WTC11 (cell line): ENCODE measurements at regions not wholly inside any gene's neighbourhood (a gene's known extent, or its start where the extent isn't known, plus 50 kb on each side); places are given as distances from the start of the nearest gene placed in this dataset.

Source experiments
- ATAC-seq: fragments of 200-7000 bp; cut with Tn5 transposase; 2 replicates; pipeline ENCODE4 v1.10.0; 2021; ENCODE audit warnings: mild to moderate bottlenecking, moderate library complexity
- CTCF ChIA-PET: fragments of 300-600 bp; sonication (Branson Sonifier 250); formaldehyde crosslinking; loops from one replicate; lab custom pipeline; 2021; ENCODE audit warnings: antibody characterized with exemption; lab: Charles Lee
- POLR2A ChIA-PET: fragments of 350-600 bp; sonication (Branson Sonifier 250); formaldehyde crosslinking; loops from one replicate; lab custom pipeline; 2021; ENCODE audit warnings: antibody characterized with exemption; lab: Charles Lee
- DNase-seq: peaks from one replicate; pipeline ENCODE4 v3.0.0; 2021; ENCODE audit warnings: low spot score
- H3K27ac Mint-ChIP-seq: 2 replicates; pipeline ENCODE4 v1.8.0; 2021; ENCODE audit warnings: mixed read lengths
- H3K27me3 Mint-ChIP-seq: 2 replicates; pipeline ENCODE4 v1.8.0; 2021; ENCODE audit warnings: low read depth, mild to moderate bottlenecking, moderate library complexity, mixed read lengths
- H3K36me3 Mint-ChIP-seq: 2 replicates; pipeline ENCODE4 v1.8.0; 2021; ENCODE audit warnings: mixed read lengths
- H3K4me1 Mint-ChIP-seq: 2 replicates; pipeline ENCODE4 v1.8.0; 2022; ENCODE audit warnings: mixed read lengths
- H3K4me3 Mint-ChIP-seq: 2 replicates; pipeline ENCODE4 v1.8.0; 2021; ENCODE audit warnings: mild to moderate bottlenecking, moderate library complexity, mixed read lengths
- H3K9me3 Mint-ChIP-seq: 2 replicates; pipeline ENCODE4 v1.8.0; 2021; ENCODE audit warnings: mixed read lengths
- ELF4 ChIP-seq: sonication (generic); formaldehyde crosslinking; IDR thresholded peaks from 2 replicates; pipeline ENCODE4 v1.8.1; 2022; ENCODE audit warnings: low read depth, mild to moderate bottlenecking, moderate library complexity, missing genetic modification reagents
- FOXK1 ChIP-seq: sonication (generic); formaldehyde crosslinking; IDR thresholded peaks from 2 replicates; pipeline ENCODE4 v1.8.0; 2022; ENCODE audit warnings: mild to moderate bottlenecking, moderate library complexity, missing genetic modification reagents
- FOXP1 ChIP-seq: sonication (generic); formaldehyde crosslinking; IDR thresholded peaks from 2 replicates; pipeline ENCODE4 v1.8.0; 2022; ENCODE audit warnings: missing genetic modification reagents, mild to moderate bottlenecking, moderate library complexity, borderline replicate concordance
- GRHL2 ChIP-seq: fragments of 250-450 bp; sonication (Bioruptor Pico); IDR thresholded peaks from 2 replicates; pipeline ENCODE4 v1.8.0; 2022; ENCODE audit warnings: mild to moderate bottlenecking, moderate library complexity; ENCODE audit not compliant: insufficient replicate concordance, severe bottlenecking
- HMGA2 ChIP-seq: fragments of 250-450 bp; sonication (Bioruptor Pico); IDR thresholded peaks from 2 replicates; pipeline ENCODE4 v1.4.0; 2021; ENCODE audit warnings: mild to moderate bottlenecking, moderate library complexity
- JAZF1 ChIP-seq: fragments of 250-450 bp; sonication (Bioruptor Pico); IDR thresholded peaks from 2 replicates; pipeline ENCODE4 v1.9.0; 2021; ENCODE audit warnings: moderate library complexity, mild to moderate bottlenecking, inconsistent platforms
- KAT7 ChIP-seq: sonication (generic); formaldehyde crosslinking; IDR thresholded peaks from 2 replicates; pipeline ENCODE4 v1.8.1; 2023; ENCODE audit warnings: missing genetic modification reagents, mild to moderate bottlenecking, borderline replicate concordance
- NFYB ChIP-seq: sonication (generic); formaldehyde crosslinking; conservative IDR thresholded peaks from 2 replicates; pipeline ENCODE4 v1.8.0; 2022; ENCODE audit warnings: low read depth, missing genetic modification reagents
- TEAD1 ChIP-seq: sonication (generic); formaldehyde crosslinking; IDR thresholded peaks from 2 replicates; pipeline ENCODE4 v1.8.0; 2022; ENCODE audit warnings: mild to moderate bottlenecking, missing genetic modification reagents
- ZNF121 ChIP-seq: sonication (generic); formaldehyde crosslinking; IDR thresholded peaks from 2 replicates; pipeline ENCODE4 v1.8.0; 2023; ENCODE audit warnings: missing genetic modification reagents
- ZNF138 ChIP-seq: sonication (generic); formaldehyde crosslinking; conservative IDR thresholded peaks from 2 replicates; pipeline ENCODE4 v1.8.1; 2022; ENCODE audit warnings: mild to moderate bottlenecking, moderate library complexity, missing genetic modification reagents
- ZNF219 ChIP-seq: sonication (generic); formaldehyde crosslinking; IDR thresholded peaks from 2 replicates; pipeline ENCODE4 v1.8.0; 2023; ENCODE audit warnings: missing genetic modification reagents, mild to moderate bottlenecking, borderline replicate concordance
- ZNF416 ChIP-seq: fragments of 250-450 bp; sonication (Bioruptor Pico); IDR thresholded peaks from 2 replicates; pipeline ENCODE4 v1.9.0; 2021; ENCODE audit warnings: mild to moderate bottlenecking, inconsistent platforms
- ZNF671 ChIP-seq: fragments of 250-450 bp; sonication (Bioruptor Pico); IDR thresholded peaks from 2 replicates; pipeline ENCODE4 v1.8.0; 2021; ENCODE audit warnings: mild to moderate bottlenecking
- TF ChIP-seq, protein P1 (sequence below): fragments of 250-450 bp; sonication (Bioruptor Pico); IDR thresholded peaks from 2 replicates; pipeline ENCODE4 v1.9.0; 2021; ENCODE audit warnings: mild to moderate bottlenecking
- TF ChIP-seq, protein P2 (sequence below): fragments of 250-450 bp; sonication (Bioruptor Pico); IDR thresholded peaks from 2 replicates; pipeline ENCODE4 v2.1.2; 2022; ENCODE audit warnings: mild to moderate bottlenecking, moderate library complexity
- TF ChIP-seq, protein P3 (sequence below): sonication (generic); formaldehyde crosslinking; IDR thresholded peaks from 2 replicates; pipeline ENCODE4 v1.8.0; 2023; ENCODE audit warnings: mild to moderate bottlenecking, missing genetic modification reagents
- TF ChIP-seq, protein P4 (sequence below): sonication (generic); formaldehyde crosslinking; IDR thresholded peaks from 2 replicates; pipeline ENCODE4 v1.8.1; 2022; ENCODE audit warnings: mild to moderate bottlenecking, moderate library complexity, missing genetic modification reagents
- TF ChIP-seq, protein P5 (sequence below): sonication (generic); formaldehyde crosslinking; IDR thresholded peaks from 2 replicates; pipeline ENCODE4 v1.8.0; 2022; ENCODE audit warnings: missing genetic modification reagents
- TF ChIP-seq, protein P6 (sequence below): sonication (generic); formaldehyde crosslinking; conservative IDR thresholded peaks from 2 replicates; pipeline ENCODE4 v1.8.1; 2023; ENCODE audit warnings: mild to moderate bottlenecking, low read depth, missing genetic modification reagents, moderate library complexity
- TF ChIP-seq, protein P7 (sequence below): sonication (generic); formaldehyde crosslinking; IDR thresholded peaks from 2 replicates; pipeline ENCODE4 v1.8.0; 2023; ENCODE audit warnings: missing genetic modification reagents

DNA sequence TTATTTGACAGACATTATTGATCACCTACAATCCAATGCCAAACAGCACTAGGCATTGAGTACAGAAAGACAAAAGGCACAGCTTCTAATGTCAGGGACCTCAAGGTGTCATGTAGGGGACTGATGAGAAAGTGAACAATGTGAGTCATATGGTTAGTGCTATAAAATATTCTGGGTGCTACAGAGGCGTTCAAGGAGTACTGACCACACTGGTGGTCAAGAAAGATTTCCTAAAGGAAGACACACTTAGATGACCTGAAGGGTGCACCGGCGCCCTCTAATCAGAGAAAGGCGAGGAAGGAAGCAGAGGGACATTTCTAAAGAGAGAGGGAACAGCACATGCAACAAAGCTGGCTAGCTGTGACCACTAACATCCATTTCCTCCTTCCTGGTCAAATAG, 64.9 kb upstream of the F3 start (continued):
- no peak for TF ChIP-seq NFYB
- TF ChIP-seq ZNF121 (CRISPR knock-in tag), result no peak
- TF ChIP-seq, protein P1, sequence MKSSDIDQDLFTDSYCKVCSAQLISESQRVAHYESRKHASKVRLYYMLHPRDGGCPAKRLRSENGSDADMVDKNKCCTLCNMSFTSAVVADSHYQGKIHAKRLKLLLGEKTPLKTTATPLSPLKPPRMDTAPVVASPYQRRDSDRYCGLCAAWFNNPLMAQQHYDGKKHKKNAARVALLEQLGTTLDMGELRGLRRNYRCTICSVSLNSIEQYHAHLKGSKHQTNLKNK (CRISPR knock-in tag), result no peak
- no peak for TF ChIP-seq FOXK1 (CRISPR knock-in tag)
- no peak for TF ChIP-seq ZNF219
- no peak for TF ChIP-seq ELF4 (CRISPR knock-in tag)
- TF ChIP-seq, protein P2, sequence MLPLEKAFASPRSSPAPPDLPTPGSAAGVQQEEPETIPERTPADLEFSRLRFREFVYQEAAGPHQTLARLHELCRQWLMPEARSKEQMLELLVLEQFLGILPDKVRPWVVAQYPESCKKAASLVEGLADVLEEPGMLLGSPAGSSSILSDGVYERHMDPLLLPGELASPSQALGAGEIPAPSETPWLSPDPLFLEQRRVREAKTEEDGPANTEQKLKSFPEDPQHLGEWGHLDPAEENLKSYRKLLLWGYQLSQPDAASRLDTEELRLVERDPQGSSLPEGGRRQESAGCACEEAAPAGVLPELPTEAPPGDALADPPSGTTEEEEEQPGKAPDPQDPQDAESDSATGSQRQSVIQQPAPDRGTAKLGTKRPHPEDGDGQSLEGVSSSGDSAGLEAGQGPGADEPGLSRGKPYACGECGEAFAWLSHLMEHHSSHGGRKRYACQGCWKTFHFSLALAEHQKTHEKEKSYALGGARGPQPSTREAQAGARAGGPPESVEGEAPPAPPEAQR (CRISPR knock-in tag), result no peak
- TF ChIP-seq, protein P3, sequence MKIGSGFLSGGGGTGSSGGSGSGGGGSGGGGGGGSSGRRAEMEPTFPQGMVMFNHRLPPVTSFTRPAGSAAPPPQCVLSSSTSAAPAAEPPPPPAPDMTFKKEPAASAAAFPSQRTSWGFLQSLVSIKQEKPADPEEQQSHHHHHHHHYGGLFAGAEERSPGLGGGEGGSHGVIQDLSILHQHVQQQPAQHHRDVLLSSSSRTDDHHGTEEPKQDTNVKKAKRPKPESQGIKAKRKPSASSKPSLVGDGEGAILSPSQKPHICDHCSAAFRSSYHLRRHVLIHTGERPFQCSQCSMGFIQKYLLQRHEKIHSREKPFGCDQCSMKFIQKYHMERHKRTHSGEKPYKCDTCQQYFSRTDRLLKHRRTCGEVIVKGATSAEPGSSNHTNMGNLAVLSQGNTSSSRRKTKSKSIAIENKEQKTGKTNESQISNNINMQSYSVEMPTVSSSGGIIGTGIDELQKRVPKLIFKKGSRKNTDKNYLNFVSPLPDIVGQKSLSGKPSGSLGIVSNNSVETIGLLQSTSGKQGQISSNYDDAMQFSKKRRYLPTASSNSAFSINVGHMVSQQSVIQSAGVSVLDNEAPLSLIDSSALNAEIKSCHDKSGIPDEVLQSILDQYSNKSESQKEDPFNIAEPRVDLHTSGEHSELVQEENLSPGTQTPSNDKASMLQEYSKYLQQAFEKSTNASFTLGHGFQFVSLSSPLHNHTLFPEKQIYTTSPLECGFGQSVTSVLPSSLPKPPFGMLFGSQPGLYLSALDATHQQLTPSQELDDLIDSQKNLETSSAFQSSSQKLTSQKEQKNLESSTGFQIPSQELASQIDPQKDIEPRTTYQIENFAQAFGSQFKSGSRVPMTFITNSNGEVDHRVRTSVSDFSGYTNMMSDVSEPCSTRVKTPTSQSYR (CRISPR knock-in tag), result no peak
- no peak for TF ChIP-seq KAT7 (CRISPR knock-in tag)

DNA sequence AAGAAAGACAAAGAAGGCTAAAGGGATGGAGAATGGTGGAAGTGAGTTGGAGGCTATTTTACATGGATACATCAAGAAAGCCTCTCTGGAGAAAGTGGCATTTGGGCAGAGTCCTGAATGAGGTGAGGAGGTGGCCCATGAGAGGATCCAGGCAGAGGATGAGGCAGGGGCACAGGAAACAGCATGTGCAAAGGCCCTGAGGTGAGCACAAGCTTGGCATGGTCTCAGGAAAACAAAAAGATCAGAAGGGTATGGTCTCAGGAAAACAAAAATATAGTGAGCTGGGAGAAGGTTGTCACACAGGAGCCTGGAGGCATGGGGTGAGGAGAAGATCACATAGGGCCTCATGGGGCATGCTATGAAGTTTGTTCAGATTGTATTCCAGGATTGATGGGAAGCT, 62.1 kb upstream of the F3 start:
- POLR2A ChIA-PET, result no interaction called here
- CTCF ChIA-PET, result no interaction called here
- Mint-ChIP-seq H3K9me3 (peaks cover 8% of the 10 kb centered on the region), H3K27me3 (no peaks in the 10 kb centered on the region), H3K36me3 (no peaks in the 10 kb centered on the region), H3K4me1 (peaks cover 15% of the 10 kb centered on the region; the same call in 1 of the 2 replicates), H3K4me3 (no peak overlapping the region), H3K27ac (no peak overlapping the region)
- TF ChIP-seq ZNF416 (CRISPR knock-in tag) (no peak), TEAD1 (no peak), JAZF1 (CRISPR knock-in tag) (no peak)
- ATAC-seq (no peak), DNase-seq (no peak)

DNA sequence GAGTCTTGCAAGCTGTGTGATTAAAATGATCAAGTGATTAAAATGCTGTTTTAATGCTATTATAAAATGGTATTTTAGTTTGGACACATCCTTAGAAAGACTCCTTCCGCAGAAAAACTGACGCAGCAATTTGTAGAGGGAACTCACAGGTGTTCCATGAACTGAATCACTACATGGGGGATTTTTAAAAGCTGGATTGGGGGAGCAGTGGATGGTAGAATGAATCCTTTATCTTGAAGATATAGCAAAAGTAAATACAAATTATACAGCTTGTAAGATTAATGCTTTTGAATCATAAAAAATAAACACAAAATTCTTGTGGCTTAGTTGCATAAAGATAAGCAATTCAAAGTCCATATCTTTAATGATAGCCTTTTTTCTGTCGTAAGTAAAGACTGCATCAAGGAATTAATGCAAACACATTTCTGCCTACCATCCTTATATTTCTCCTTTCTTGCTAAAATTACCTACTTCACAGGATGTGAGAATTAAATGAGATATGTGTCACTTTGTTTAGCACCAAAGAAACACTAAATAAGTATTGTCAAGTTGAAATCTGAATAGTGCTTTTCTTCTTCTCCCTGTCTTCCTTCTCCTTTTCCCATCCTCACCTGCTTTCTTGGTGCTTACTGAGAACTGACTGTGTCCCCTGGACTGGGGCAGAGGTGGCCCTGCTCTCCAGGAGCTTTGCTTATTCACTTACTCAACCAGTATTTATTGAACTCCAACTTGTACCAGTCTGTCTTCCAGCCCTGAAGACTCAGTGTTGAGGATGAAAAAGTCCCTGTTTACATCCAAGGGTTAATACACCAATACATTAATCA, 61.5 kb upstream of the F3 start:
- Mint-ChIP-seq H3K36me3 (no peaks in the 10 kb centered on the region), H3K27ac (no peak overlapping the region), H3K27me3 (no peaks in the 10 kb centered on the region), H3K9me3 (peaks cover 8% of the 10 kb centered on the region), H3K4me3 (no peak overlapping the region), H3K4me1 (peaks cover 12% of the 10 kb centered on the region; the same call in 1 of the 2 replicates)
- no peak for ATAC-seq
- ChIA-PET CTCF (interaction anchor here (1.1 kb wide), 1 partner anchor 11 kb away, joined by 3 read pairs; no protein-coding TSS in a partner anchor), POLR2A (no interaction called here)
- no peak for DNase-seq
- TF ChIP-seq, protein P4, sequence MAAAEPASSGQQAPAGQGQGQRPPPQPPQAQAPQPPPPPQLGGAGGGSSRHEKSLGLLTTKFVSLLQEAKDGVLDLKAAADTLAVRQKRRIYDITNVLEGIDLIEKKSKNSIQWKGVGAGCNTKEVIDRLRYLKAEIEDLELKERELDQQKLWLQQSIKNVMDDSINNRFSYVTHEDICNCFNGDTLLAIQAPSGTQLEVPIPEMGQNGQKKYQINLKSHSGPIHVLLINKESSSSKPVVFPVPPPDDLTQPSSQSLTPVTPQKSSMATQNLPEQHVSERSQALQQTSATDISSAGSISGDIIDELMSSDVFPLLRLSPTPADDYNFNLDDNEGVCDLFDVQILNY (CRISPR knock-in tag), result no peak
- no peak for TF ChIP-seq ZNF416 (CRISPR knock-in tag)
- TF ChIP-seq GRHL2, result no peak
- no peak for TF ChIP-seq ZNF138
- TF ChIP-seq, protein P5, sequence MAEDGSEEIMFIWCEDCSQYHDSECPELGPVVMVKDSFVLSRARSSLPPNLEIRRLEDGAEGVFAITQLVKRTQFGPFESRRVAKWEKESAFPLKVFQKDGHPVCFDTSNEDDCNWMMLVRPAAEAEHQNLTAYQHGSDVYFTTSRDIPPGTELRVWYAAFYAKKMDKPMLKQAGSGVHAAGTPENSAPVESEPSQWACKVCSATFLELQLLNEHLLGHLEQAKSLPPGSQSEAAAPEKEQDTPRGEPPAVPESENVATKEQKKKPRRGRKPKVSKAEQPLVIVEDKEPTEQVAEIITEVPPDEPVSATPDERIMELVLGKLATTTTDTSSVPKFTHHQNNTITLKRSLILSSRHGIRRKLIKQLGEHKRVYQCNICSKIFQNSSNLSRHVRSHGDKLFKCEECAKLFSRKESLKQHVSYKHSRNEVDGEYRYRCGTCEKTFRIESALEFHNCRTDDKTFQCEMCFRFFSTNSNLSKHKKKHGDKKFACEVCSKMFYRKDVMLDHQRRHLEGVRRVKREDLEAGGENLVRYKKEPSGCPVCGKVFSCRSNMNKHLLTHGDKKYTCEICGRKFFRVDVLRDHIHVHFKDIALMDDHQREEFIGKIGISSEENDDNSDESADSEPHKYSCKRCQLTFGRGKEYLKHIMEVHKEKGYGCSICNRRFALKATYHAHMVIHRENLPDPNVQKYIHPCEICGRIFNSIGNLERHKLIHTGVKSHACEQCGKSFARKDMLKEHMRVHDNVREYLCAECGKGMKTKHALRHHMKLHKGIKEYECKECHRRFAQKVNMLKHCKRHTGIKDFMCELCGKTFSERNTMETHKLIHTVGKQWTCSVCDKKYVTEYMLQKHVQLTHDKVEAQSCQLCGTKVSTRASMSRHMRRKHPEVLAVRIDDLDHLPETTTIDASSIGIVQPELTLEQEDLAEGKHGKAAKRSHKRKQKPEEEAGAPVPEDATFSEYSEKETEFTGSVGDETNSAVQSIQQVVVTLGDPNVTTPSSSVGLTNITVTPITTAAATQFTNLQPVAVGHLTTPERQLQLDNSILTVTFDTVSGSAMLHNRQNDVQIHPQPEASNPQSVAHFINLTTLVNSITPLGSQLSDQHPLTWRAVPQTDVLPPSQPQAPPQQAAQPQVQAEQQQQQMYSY, result no peak
- no peak for TF ChIP-seq HMGA2 (CRISPR knock-in tag)
- TF ChIP-seq FOXP1, result no peak
- no peak for TF ChIP-seq ZNF671 (CRISPR knock-in tag)
- TF ChIP-seq, protein P6, sequence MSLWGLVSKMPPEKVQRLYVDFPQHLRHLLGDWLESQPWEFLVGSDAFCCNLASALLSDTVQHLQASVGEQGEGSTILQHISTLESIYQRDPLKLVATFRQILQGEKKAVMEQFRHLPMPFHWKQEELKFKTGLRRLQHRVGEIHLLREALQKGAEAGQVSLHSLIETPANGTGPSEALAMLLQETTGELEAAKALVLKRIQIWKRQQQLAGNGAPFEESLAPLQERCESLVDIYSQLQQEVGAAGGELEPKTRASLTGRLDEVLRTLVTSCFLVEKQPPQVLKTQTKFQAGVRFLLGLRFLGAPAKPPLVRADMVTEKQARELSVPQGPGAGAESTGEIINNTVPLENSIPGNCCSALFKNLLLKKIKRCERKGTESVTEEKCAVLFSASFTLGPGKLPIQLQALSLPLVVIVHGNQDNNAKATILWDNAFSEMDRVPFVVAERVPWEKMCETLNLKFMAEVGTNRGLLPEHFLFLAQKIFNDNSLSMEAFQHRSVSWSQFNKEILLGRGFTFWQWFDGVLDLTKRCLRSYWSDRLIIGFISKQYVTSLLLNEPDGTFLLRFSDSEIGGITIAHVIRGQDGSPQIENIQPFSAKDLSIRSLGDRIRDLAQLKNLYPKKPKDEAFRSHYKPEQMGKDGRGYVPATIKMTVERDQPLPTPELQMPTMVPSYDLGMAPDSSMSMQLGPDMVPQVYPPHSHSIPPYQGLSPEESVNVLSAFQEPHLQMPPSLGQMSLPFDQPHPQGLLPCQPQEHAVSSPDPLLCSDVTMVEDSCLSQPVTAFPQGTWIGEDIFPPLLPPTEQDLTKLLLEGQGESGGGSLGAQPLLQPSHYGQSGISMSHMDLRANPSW, result no peak
- TF ChIP-seq, protein P7, sequence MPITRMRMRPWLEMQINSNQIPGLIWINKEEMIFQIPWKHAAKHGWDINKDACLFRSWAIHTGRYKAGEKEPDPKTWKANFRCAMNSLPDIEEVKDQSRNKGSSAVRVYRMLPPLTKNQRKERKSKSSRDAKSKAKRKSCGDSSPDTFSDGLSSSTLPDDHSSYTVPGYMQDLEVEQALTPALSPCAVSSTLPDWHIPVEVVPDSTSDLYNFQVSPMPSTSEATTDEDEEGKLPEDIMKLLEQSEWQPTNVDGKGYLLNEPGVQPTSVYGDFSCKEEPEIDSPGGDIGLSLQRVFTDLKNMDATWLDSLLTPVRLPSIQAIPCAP (CRISPR knock-in tag), result no peak
